CD4-positive, alpha-beta T cell treated with Interleukin-1 beta for 1 hour (primary cell): ENCODE measurements at regions not wholly inside any gene's neighbourhood (a gene's known extent, or its start where the extent isn't known, plus 50 kb on each side); places are given as distances from the start of the nearest gene placed in this dataset.
"Not testable (repeated sequence)": the region's sequence is repeated elsewhere in the genome, so short reads cannot be mapped to it uniquely, and the experiment has no call there.

Experiments used
- DNase-seq, 2 donors: peaks; one replicate each; pipeline ENCODE4 v3.0.0-alpha.2; 2020 to 2022

DNA sequence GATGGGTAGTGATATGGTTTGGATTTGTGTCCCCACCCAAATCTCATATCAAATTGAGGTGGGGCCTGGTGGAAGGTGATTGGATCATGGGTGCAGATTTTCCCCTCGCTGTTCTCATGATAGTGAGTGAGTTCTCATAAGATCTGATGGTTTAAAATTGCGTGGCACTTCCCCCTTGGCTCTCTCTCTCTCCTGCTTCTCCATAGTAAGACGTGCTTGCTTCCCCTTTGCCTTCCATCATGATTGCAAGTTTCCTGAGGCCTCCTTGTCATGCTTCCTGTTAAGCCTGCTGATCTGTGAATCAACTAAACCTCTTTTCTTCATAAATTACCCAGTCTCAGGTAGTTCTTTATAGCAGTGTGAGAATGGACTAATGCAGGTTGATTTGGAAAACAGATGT lies 223.2 kb upstream of the APCDD1 start:
- peak in 1 of 2 donors; percentile 22 for DNase-seq

DNA sequence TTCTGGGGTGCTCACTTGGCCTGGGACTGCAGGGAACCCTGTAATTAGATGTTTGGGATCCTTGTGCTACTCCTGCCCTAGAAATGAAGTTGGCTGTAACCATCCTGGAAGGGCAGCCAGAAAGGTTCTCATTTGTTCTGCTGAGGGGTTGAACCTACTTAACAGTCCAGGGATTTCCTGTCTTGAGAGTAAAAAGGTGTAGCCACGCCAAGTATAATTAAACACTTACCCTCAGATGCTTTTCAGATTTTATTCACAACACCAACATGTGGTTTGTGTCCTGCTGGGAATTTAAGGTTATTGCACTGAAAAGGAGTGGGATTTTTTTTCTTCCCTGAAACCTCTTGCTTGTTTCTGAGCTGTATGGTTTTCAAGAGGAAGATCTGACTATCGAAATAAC lies 222.4 kb upstream of the APCDD1 start:
- DNase-seq: no peak

DNA sequence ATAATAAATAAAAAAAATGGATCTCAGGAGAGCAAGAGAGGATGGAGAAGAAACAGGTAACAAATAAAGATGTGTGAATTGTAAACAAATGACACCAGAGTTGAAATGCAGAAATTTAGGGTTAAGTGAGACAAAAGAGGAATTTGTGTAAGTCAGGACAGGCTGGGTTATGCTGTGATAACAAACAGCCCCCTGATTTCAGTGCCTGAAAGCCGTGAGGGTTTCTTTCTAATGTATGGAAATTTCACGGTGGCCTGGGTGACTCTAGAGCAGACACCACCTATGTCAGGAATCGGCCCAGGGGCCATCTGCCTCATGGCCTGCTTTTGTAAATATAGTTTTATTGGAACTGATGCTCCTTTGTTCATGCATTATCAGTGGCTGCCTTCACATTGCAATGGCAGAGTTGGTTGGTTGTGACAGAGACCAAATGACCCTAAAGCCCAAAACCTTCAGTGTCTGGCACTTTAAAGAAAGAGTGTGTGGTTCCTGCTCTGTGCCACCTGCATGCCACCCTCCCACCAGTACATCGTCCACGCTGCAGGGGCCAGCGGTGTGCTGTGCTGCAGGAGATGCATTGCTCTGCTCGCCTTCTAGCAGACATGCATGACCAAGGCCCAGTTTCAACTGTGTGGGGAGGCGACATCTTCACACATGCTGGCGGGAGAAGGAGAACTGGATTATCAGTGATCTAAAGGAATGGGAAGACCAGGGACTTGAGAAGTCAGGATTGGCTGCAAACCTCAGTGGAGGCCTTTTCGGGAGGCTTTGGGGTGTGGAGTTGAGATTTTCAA lies 221.2 kb upstream of the APCDD1 start:
- DNase-seq: no peak

DNA sequence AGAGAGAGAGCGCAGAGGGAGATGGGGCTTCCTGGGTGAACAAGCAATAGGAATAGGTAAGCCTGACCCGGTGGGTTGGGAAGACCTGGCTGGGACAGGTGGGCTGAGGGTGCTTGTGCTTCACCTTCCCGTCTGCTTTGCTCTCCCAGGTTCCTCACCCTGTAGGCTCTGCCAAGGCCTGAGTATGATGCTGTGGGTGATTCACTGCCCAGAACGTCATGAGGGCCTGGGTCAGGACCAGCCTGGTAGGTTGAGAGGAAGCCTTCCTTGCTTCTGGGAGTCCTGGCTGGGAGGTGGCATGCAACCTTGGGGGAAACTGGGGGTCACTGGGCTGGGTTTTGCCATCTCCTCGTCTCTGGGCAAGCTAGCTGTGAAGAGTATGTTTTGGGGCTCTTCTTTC lies 220.2 kb upstream of the APCDD1 start:
- DNase-seq: no peak

DNA sequence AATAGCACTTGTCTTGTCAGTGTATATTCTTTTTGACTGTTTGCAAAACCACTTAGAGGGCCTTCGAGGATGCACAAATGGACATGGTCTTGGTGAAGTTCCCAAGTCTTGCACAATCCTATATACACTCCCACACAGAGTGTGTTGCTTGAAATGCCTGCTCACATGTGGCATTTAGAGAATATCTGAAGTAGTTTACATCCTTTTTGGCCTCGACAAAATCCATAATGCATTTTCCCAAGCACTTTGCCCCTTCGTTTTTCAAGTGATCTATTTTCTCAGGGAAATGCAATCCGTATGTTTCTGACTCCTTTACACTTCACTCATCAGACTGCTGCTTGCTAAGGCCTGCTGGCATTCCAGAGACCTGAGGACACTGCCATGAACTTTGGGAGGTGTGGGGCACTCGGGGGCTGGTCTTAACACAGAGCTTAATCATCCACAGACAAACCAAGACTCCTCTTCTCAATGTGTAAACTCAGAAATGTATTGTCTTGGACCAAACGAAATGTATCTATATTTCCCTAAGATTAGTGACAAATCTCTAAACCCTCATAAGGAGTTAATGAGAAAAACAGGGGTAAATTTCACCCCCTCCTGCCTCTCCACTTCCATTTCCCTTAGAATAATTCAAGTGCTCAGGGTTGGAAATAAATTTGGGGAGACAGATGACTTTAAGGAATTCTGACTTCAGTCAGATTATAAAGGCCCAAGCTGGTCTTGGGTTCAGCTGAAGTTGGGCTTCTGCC lies 219.3 kb upstream of the APCDD1 start:
- no peak for DNase-seq

DNA sequence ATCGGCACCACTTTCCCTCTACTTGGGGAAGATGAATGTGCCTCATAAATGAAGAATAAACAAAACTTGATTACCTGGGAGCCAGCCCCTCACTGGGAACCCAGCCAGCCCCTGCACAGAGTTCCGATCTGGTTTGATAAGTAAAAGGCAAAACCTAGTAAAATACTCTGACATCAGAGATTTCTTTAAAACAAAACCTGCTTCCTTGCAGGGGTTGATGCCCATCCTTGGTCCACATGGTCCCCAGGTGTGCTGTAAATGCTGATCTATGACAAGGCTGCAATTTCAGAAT lies 218.8 kb upstream of the APCDD1 start:
- no peak for DNase-seq

DNA sequence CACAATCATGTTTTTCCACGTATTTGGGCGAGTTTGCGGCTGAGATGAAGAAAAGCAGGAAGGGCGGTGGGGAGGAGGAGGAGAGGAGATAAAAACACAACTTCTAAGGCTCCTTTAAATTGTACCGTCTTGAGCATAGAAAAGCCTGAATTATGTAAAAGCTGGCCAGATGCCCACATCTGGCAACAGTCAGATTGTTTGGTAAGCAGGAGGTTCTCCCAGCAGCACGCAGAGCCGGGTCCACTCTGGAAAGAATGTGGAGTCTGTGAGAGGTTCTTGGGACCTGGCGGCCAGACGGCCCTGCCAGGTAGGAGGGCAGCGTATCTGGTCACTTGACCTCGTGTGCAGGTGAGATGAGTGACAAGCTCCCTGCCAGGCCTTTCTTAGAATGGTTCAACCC lies 215.3 kb upstream of the APCDD1 start:
- no peak for DNase-seq

DNA sequence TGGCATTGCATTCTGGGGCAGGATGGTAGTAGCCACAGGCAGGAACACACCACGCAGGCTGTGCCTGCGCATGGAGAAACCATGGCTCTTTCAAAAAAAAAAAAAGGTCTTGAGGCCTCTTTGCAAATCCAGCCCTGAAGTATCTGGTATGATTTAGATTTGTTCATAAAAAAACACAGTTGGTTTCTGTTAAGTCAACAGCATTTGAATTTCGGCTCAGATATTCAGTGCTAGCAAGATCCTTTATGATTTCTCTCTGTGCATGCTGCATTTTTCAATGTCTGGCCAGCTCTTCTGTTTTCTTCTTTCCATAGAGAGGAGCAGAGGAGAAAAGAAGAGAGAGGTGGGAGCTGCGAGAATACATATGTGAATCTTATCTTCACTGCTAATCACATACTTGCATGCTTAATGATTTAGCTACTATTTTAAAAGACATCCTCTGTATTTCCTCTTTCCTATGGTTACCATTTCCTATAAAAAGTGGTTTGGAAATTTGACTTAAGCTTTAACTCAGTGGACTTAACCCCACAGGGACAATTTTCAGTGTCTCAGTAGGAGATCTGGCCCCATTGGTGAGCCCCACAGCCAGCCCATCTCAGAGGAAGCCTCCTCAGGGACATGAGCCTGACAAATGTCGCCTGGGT lies 214.3 kb upstream of the APCDD1 start:
- DNase-seq: no peak

DNA sequence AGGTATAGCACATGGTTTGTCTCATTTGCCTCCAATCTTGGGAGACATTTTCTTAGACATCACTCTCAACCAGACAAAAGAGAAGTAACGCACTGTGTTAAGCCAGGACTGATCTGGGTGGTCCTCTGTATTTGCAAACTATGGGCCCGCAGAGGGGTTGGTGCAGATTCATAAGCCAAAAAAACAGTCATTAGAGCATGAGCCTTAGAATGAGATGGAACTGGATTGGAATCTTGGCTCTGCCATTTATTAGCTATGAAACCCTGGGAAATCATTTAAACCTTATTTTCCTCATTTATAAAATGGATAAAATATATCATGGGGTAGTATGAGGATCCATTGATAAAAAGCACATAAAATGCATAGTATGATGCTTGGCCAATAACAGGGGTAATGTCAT lies 213.5 kb upstream of the APCDD1 start:
- no peak for DNase-seq

DNA sequence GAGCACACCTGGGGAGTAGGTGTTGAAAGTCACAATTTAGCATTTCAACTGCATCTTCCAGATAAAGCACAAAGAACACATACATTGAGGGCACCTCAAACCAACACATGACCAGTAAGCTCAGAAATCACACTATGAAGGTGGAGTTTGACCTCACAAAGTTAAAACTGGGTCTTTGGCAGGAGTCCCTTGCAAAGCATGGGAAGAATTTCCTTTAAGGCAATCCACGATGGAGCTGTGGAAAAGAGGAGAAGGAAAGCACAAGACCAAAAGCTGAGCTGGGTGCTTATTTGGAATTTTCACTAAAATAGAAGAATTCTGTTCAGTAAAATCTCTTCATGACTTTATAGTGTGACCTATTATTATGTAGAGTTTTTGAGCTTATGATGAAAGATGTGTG lies 212.9 kb upstream of the APCDD1 start:
- DNase-seq: no peak

DNA sequence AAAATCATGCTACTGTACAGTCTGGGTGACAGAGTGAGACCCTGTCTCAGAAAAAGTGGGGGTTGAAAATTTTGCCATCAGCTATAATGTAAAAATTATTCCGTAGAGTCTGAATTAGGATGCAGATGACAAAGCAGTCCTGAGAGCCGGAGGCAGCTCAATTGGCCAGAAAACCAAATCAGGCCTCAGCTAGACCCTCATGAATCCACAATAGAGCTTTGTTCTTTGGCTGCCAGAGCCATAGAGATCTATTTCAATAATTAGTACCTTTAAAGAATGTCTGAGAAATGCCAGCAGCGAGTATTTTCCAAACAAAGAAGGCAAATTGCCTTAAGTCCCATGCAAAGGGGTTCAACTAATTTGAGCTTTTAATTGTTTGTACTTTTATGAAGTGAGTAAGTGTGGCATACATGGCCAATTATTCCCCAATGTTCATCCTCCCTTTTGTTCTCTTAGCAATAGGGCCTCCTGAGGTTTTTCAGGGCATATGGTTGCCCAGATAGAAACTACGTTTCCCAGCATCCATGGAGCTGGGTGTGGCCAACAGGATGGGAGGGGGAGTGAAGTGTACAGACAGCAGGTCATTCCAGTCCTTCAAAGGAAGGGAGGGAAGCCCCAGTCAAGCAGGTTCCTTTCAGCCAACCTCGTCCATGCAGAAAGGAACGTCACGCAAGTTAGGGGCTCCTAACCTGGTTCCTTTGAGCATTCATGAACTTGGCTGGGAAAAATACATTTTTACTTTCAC lies 211.3 kb upstream of the APCDD1 start:
- DNase-seq: no peak

DNA sequence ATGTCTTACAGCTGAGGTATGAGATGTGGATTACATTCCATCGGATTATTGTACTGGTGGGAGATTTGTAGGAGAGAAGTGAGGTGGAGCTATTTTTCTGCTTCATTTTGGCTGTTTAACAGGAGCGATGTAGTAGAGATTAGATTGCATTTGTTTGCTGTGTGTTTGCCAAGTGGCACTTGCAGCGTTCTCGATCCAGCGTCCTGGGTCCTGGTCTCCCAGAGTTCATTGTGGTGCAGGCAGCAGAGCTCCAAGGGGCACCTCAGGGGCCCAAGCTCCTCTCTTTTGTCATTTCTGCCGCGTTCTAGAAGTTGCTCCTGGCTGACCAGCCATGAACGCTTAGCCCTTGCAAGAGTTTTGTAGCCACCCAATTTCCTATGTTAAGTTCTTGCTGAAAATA lies 210.1 kb upstream of the APCDD1 start:
- no peak for DNase-seq

DNA sequence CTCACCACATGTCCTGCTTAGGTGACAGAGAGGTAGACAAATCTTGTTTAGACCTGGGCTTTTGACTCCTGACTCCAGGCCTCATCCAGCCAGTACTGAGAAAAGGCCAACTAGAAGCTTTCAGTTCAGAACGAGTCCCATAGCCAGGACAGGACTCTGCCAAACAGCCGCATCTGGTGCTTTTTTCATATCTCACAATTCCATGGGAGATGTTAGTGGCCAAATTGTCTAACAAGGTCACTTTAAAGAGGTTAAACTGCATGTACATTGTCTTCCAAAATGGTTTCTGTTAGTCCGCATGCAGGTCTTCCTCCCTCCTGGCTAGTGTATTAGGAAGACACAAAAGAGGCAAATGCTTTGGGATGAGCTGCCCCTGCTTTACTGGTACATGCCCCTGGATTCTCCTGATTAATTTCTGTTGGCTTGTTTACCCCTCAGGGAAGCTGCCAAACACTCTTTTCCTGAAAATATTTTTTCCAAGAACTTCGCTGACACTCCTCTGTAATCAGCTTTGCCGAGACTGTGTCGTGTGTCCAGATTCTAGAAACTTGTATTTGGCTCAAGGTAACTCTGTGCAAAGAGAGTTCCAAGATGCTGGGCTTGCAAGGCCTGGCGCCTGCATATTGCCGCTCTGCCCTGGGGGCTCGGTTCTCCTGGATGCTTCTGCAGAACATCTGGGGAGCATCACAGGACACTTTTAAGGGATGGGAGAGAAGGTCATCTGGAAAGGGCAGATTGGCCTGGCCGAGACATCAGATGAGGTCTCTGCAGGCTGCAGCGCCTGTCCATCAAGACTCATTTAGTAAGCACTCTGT lies 209.2 kb upstream of the APCDD1 start:
- no peak for DNase-seq

DNA sequence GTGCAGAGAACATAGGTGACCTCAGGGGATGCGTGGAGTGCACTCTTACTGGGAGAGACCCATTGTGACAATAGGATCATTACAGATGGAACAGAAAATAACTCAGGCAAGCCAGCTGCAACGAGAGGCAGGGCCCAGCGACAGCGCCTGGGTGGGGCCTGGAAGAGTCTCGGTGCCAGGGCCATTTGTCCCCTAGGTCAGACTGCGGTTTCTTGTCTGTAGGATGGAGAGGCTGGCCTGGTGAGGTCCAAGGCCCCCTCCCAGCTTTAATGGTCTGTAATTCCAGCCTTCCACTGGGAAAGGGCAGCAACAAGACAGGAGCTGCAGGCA lies 208.6 kb upstream of the APCDD1 start:
- DNase-seq: no peak

DNA sequence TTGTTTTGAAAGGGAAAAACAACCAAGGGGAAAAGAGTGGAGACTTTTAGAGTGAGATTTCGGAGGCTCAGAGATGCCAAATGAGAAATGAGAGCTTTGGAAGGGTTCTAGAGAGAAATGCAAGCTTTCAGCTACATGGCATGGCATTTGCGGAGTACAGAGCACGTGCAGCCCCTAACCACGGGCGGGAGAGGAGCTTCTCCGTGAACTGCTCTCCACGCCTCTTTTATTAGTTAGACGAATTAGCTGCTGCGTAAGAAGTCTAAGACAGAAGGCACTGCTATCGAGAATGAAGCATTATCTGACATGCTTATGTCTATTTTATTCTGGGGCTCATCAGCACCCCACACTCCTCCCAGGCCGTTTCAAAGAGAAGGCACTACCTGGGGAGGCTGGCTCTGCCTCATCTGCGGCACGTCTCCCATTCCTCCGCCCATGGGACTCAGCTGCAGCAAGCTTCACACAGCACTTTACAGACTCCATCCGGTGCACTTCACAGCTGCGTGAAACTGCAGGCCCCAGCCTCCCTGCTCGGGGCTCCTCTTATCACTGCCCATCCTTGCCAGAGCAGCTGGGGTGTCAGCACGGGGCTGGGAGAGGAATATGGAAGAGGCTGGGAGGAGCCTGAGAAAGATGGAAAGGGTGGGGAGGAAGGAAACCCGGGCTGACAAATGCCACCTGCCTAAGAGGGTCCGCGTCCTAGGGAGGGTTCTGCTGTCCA lies 207.3 kb upstream of the APCDD1 start:
- no peak for DNase-seq

DNA sequence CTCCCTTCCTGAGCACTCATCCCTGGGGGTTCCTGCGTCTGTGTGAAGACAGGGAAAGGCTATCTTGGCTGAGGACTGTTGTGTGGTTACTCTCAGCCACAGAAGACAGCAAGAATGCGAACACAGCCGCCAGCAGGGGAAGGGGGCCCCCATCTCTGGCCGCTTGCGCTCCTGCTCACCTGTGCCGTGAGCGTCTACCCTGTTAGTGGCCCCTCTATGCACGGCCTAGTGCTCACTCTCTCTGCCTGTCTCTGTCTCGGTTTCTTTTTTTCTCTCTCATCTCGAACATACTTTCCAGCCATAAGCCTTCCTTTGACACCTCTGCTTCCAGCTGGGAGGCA lies 206.7 kb upstream of the APCDD1 start:
- no peak for DNase-seq

DNA sequence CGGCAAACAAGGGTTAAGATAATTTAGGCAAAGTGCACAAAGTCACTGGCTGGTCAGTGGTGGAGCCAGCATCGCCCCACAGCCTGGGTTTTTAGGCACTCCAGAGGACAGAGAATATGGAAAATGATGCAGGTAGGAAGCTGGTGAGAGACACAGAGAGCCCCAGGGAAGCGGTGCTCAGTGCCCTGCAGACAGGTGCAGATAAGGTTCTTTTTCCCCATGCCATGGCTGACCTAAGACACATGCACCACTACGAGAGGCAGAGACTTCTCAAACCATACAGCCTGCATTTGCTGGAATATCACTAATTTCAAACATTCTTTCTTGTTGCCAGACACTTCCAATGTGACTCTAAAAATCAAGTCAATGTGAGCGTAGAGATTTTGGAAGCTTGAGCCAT lies 205.7 kb upstream of the APCDD1 start:
- no peak for DNase-seq

DNA sequence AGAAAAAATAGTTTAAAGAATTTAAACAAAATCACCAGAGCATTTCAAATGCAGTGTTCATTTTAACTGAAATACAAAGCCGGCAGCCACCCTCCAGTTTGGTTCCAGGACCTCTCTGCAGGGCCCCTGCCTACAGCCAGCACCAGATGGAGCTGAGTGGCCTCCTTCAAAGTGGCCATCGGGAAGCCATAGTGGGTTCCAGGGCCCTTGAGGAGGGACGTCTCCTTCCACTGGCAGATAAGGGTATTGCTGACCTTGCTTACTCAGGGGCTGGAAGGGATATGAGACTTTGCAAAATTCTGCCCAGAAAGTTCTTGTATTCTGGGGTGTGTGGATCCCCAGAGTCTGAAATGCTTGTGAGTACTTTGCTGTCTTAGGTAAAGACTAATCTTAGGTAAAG lies 205.2 kb upstream of the APCDD1 start:
- DNase-seq: no peak

DNA sequence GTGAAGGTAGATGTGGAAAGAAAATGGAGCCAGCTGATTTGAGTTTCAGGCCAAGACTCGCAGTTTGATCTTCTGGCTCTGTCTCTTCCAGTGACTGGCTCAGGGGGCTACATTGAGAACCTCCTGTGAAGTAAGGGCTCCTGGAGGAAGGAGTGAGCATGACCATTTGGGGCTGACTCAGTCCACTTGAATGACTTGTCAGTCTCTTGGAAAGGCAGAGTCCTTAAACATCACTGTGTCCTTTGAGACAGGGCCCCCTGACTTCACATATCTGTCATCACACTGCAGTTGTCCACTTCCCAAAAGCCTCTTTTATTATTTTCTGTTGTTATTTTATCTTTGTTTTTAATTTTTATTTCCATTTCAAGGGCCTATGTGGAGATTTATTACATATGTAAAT lies 204.6 kb upstream of the APCDD1 start:
- no peak for DNase-seq

DNA sequence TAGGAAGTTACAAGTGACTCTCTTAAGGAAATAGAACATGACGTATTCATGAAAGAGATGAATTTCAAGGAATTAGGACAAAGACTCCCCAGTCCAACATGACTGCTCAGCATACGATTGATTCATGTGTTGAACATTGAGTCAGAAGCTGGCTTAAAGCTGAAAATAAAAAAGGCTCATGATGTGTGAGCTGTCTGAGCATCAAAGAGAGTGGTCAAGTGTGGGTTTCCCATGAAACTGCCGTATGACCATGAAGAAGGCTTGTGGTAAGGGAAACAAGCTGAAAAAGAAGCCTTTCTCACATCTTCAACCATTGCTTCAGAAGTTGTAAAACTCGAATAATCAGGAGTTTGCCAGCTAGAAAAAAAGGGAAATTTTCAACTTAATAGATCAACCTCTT lies 201.9 kb upstream of the APCDD1 start:
- DNase-seq: no peak

DNA sequence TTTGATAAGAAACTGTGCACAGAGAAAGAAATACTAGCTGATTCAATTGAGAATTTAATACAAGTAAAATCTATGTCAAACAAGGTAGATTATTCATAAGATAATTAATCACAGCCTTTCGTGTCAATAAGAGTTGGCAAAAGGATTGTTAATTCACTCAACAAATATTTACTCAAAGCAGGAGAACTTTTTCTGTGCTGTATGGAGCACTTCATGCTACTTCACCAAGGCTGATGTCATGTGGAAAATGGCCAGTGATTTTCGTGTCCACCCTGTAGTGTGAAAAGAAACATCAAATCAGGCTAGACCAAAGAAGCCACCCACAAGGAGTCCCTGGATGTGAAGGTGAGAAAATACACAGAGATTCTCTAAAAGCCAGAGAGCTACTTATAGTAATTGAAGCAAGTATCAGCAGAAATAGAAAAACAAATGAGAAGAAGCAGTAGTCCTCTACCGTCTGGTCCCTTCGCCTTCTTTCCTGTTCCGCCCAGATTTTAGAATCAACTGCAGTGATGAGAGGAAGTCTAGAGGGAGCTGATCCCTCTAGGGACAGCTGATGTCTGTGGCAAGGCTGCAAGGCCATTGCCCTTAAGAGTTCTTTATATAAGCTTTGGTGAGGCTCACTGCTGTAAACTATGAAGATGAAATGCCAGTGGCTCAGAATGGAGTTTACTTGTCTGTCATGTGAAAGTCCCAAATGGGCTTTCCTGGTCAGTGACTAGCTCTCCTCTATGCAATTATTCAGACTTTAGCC lies 201.3 kb upstream of the APCDD1 start:
- no peak for DNase-seq

DNA sequence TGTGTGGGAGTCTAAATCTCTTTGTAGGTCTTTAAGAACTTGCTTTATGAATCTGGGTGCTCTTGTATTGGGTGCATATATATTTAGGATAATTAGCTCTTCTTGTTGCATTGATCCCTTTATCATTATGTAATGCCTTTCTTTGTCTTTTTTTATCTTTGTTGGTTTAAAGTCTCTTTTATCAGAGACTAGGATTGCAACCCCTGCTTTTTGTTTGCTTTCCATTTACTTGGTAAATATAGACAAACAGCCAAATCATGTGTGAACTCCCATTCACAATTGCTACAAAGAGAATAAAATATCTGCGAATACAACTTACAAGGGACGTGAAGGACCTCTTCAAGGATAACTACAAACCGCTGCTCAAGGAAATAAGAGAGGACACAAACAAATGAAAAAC lies 198.2 kb upstream of the APCDD1 start:
- not testable (repeated sequence) for DNase-seq
